Stimulated activated CD4-positive, alpha-beta T cell treated with anti-CD3 and anti-CD28 coated beads, Interleukin-1b, Interleukin-23, amount 100 ng/mL, for 24 hours (primary cell): ENCODE measurements at regions not wholly inside any gene's neighbourhood (a gene's known extent, or its start where the extent isn't known, plus 50 kb on each side); places are given as distances from the start of the nearest gene placed in this dataset.

Experiments
- DNase-seq, 4 experiments: peaks; one replicate each; pipeline ENCODE4 v3.0.0-alpha.2; 2020; ENCODE audit warnings: low read depth in 4 of 4, low spot score in 1 of 4

- DNase-seq = no peak
These were observed 89.1 kb downstream of the BBS10 start for GRCh38 chr12:76259106-76259505.

- DNase-seq = no peak
These were observed 91.3 kb downstream of the BBS10 start for GRCh38 chr12:76256904-76257303.

GRCh38 chr12:76256321-76256720 is 91.9 kb downstream of the BBS10 start:
- no peak for DNase-seq

- DNase-seq = no peak
These were observed 92.5 kb downstream of the BBS10 start for GRCh38 chr12:76255692-76256091.

GRCh38 chr12:76255281-76255680 is 92.9 kb downstream of the BBS10 start:
- DNase-seq = no peak

GRCh38 chr12:76252031-76252430 is 96.2 kb downstream of the BBS10 start:
- DNase-seq = no peak

- DNase-seq = no peak
These were observed 98.0 kb downstream of the BBS10 start for GRCh38 chr12:76250256-76250655.

- no peak for DNase-seq
These were observed 98.7 kb downstream of the BBS10 start for GRCh38 chr12:76249501-76249900.

- no peak for DNase-seq
These were observed 100.2 kb downstream of the BBS10 start for GRCh38 chr12:76247992-76248391.

- no peak for DNase-seq
These were observed 101.1 kb downstream of the BBS10 start for GRCh38 chr12:76247026-76247646.

- no peak for DNase-seq
These were observed 101.6 kb downstream of the BBS10 start for GRCh38 chr12:76246611-76247010.

GRCh38 chr12:76244300-76244699 is 103.9 kb downstream of the BBS10 start:
- no peak for DNase-seq

- no peak for DNase-seq
These were observed 105.2 kb downstream of the BBS10 start for GRCh38 chr12:76242813-76243550.

GRCh38 chr12:76241371-76241770 is 106.8 kb downstream of the BBS10 start:
- DNase-seq = no peak

- no peak for DNase-seq
These were observed 107.9 kb downstream of the BBS10 start for GRCh38 chr12:76240281-76240680.

- no peak for DNase-seq
These were observed 109.5 kb downstream of the BBS10 start for GRCh38 chr12:76238688-76239087.

- no peak for DNase-seq
These were observed 111.0 kb downstream of the BBS10 start for GRCh38 chr12:76237086-76237701.

GRCh38 chr12:76236640-76237039 is 111.6 kb downstream of the BBS10 start:
- DNase-seq = no peak

GRCh38 chr12:76234741-76235140 is 113.5 kb downstream of the BBS10 start:
- no peak for DNase-seq

GRCh38 chr12:76232013-76232412 is 116.2 kb downstream of the BBS10 start:
- no peak for DNase-seq

GRCh38 chr12:76226956-76227355 is 121.3 kb downstream of the BBS10 start:
- no peak for DNase-seq

- DNase-seq = no peak
These were observed 121.8 kb downstream of the BBS10 start for GRCh38 chr12:76226397-76226796.
